Keratinocyte (primary cell): ENCODE measurements at regions not wholly inside any gene's neighbourhood (a gene's known extent, or its start where the extent isn't known, plus 50 kb on each side); places are given as distances from the start of the nearest gene placed in this dataset.

Experiments used
- CTCF ChIP-seq, 3 experiments: IDR thresholded peaks in 1 of 3; conservative IDR thresholded peaks in 1 of 3; optimal IDR thresholded peaks in 1 of 3; 2 replicates in 2 of 3; 3 replicates in 1 of 3; pipeline versions ENCODE3 to v1.5.1; 2011; ENCODE audit warnings: low read length in 3 of 3, mild to moderate bottlenecking in 3 of 3, moderate library complexity in 2 of 3, control low read depth in 1 of 3, inconsistent platforms in 1 of 3; ENCODE audit not compliant: insufficient read depth in 2 of 3; ENCODE audit errors: extremely low read depth in 1 of 3
- EZH2 ChIP-seq: IDR thresholded peaks from one replicate; pipeline ENCODE4 v1.6.1; 2012; ENCODE audit warnings: inconsistent platforms, mild to moderate bottlenecking, low read length, moderate library complexity

DNA sequence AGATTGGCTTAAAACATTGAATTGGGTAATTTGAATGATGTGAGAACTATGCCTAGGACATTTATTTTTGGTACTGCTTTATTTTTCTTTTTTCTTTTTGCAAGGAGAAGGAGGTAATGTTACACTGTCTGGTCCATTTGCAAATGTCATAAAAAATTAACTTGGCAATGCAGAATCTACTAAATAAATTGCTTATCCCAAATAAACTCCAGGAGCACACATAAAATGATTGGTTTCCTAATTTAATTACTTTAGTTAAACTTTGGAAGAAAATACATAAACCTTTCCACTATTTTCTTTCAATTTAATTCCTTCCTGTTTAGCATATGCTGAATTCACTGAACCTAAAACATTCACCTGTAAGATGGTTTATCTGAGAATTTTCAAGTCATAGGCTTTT lies 238.4 kb upstream of the ETAA1 start:
- no peak for TF ChIP-seq CTCF (optimal IDR thresholded peaks at IDR 0.05 in 1 of 3, IDR thresholded peaks at IDR 0.05 in 1 of 3, conservative IDR thresholded peaks at IDR 0.05 in 1 of 3; ENCODE audit: extremely low read depth in 1 of 3, insufficient read depth in 2 of 3, low read length in 3 of 3)
- no peak for TF ChIP-seq EZH2
